IMR-90 (cell line): ENCODE measurements at regions not wholly inside any gene's neighbourhood (a gene's known extent, or its start where the extent isn't known, plus 50 kb on each side); places are given as distances from the start of the nearest gene placed in this dataset.

Experiments used
- ATAC-seq: fragments of 200-7000 bp; cut with Tn5 transposase; 2 replicates; pipeline ENCODE4 v1.9.1; 2020; ENCODE audit warnings: low read depth, mild to moderate bottlenecking, moderate library complexity
- BruUV-seq: library from RNA; stranded (reverse); fragments of 400-500 nt; replicated peaks from 2 replicates; lab custom pipeline; 2021; lab: Mats Ljungman, UMichigan
- CTCF ChIA-PET: fragments of 300-600 bp; formaldehyde crosslinking; extraction: SDS; loops from one replicate; lab custom pipeline; 2021; ENCODE audit warnings: antibody characterized with exemption; lab: Yijun Ruan, JAX
- POLR2A ChIA-PET: fragments of 300-600 bp; sonication (Branson Sonifier 250); formaldehyde crosslinking; loops from one replicate; lab custom pipeline; 2022; ENCODE audit warnings: antibody characterized with exemption; ENCODE audit not compliant: unreplicated experiment; lab: Charles Lee
- DNase-seq: peaks from one replicate; pipeline ENCODE4 v3.0.0; 2013
- H2AFZ ChIP-seq: replicated peaks from 2 replicates; pipeline ENCODE3; 2013; ENCODE audit warnings: low read length, mild to moderate bottlenecking; ENCODE audit not compliant: poor library complexity
- H2AK5ac ChIP-seq: 2 replicates; pipeline ENCODE4 v1.6.1; 2013; ENCODE audit warnings: low read depth, low read length, inconsistent platforms
- H2AK9ac ChIP-seq: replicated peaks from 2 replicates; pipeline ENCODE3; 2013; ENCODE audit warnings: mild to moderate bottlenecking, low read depth, low read length, moderate library complexity; ENCODE audit not compliant: poor library complexity
- H2BK120ac ChIP-seq: 2 replicates; pipeline ENCODE4 v1.6.1; 2013; ENCODE audit warnings: low read depth, low read length, inconsistent platforms
- H2BK15ac ChIP-seq: 3 replicates; pipeline ENCODE4 v1.6.1; 2013; ENCODE audit warnings: low read depth, low read length, inconsistent platforms
- H2BK20ac ChIP-seq: 2 replicates; pipeline ENCODE4 v1.6.1; 2013; ENCODE audit warnings: low read depth, mild to moderate bottlenecking, inconsistent platforms, low read length, moderate library complexity
- H2BK5ac ChIP-seq: 2 replicates; pipeline ENCODE4 v1.6.1; 2013; ENCODE audit warnings: mild to moderate bottlenecking, low read depth, low read length, inconsistent platforms; ENCODE audit not compliant: poor library complexity, severe bottlenecking
- H3K14ac ChIP-seq: replicated peaks from 2 replicates; pipeline ENCODE4 v1.6.1; 2013; ENCODE audit warnings: low read depth, low read length, inconsistent platforms
- H3K18ac ChIP-seq: 2 replicates; pipeline ENCODE4 v1.6.1; 2013; ENCODE audit warnings: low read depth, low read length, control low read depth
- H3K23ac ChIP-seq: 2 replicates; pipeline ENCODE4 v1.6.1; 2013; ENCODE audit warnings: low read depth, low read length, inconsistent platforms
- H3K27ac ChIP-seq: 2 replicates; pipeline ENCODE4 v1.5.1; 2013; ENCODE audit warnings: mild to moderate bottlenecking, control low read depth, low read length; ENCODE audit not compliant: insufficient read depth
- H3K27me3 ChIP-seq: 2 replicates; pipeline ENCODE4 v1.6.1; 2013; ENCODE audit warnings: low read length; ENCODE audit not compliant: control insufficient read depth, insufficient read depth
- H3K36me3 ChIP-seq: 2 replicates; pipeline ENCODE4 v1.6.1; 2013; ENCODE audit warnings: low read length, mixed read lengths; ENCODE audit not compliant: control insufficient read depth, insufficient read depth
- H3K4ac ChIP-seq: 2 replicates; pipeline ENCODE4 v1.6.1; 2013; ENCODE audit warnings: low read depth, low read length, inconsistent platforms
- H3K4me1 ChIP-seq: 2 replicates; pipeline ENCODE4 v1.6.1; 2013; ENCODE audit warnings: low read length, mixed read lengths; ENCODE audit not compliant: control insufficient read depth, insufficient read depth
- H3K4me2 ChIP-seq: 2 replicates; pipeline ENCODE4 v1.6.1; 2013; ENCODE audit warnings: low read depth, mild to moderate bottlenecking, control low read depth, low read length, moderate library complexity
- H3K4me3 ChIP-seq: 2 replicates; pipeline ENCODE4 v1.5.1; 2013; ENCODE audit warnings: low read depth, mild to moderate bottlenecking, control low read depth, low read length, moderate library complexity; ENCODE audit not compliant: insufficient read depth
- H3K56ac ChIP-seq: 2 replicates; pipeline ENCODE4 v1.6.1; 2013; ENCODE audit warnings: low read length, inconsistent platforms; ENCODE audit not compliant: insufficient read depth; ENCODE audit errors: extremely low read depth
- H3K79me1 ChIP-seq, 2 experiments: 2 replicates each; pipeline ENCODE4 v1.6.1; 2013; ENCODE audit warnings: low read length in 2 of 2, inconsistent platforms in 1 of 2, low read depth in 1 of 2
- H3K9ac ChIP-seq: 2 replicates; pipeline ENCODE4 v1.6.1; 2013; ENCODE audit warnings: low read depth, low read length, control low read depth
- H3K9me1 ChIP-seq: 2 replicates; pipeline ENCODE4 v1.6.1; 2013; ENCODE audit warnings: low read length, inconsistent platforms; ENCODE audit not compliant: insufficient read depth
- H3K9me3 ChIP-seq: 2 replicates; pipeline ENCODE4 v1.6.1; 2013; ENCODE audit warnings: low read length; ENCODE audit not compliant: control insufficient read depth, insufficient read depth
- H4K20me1 ChIP-seq: 2 replicates; pipeline ENCODE4 v1.6.1; 2013; ENCODE audit warnings: low read length, inconsistent platforms; ENCODE audit not compliant: insufficient read depth
- H4K5ac ChIP-seq: 2 replicates; pipeline ENCODE4 v1.6.1; 2013; ENCODE audit warnings: mild to moderate bottlenecking, low read depth, low read length, control low read depth
- H4K8ac ChIP-seq, 2 experiments: 2 replicates each; pipeline ENCODE4 v1.6.1; 2013; ENCODE audit warnings: low read depth in 2 of 2, low read length in 2 of 2, control low read depth in 1 of 2, inconsistent platforms in 1 of 2
- H4K91ac ChIP-seq: 2 replicates; pipeline ENCODE4 v1.6.1; 2013; ENCODE audit warnings: low read depth, low read length, inconsistent platforms; ENCODE audit not compliant: insufficient read depth
- BHLHE40 ChIP-seq: fragments of 150-350 bp; IDR thresholded peaks from 2 replicates; pipeline ENCODE4 v1.6.1; 2016; ENCODE audit warnings: mild to moderate bottlenecking, low read depth, low read length
- CEBPB ChIP-seq: IDR thresholded peaks from 2 replicates; pipeline ENCODE4 v1.6.1; 2012; ENCODE audit warnings: low read depth, low read length, improper control_type of control experiment
- CHD1 ChIP-seq: IDR thresholded peaks from 2 replicates; pipeline ENCODE4 v1.6.1; 2012; ENCODE audit warnings: low read depth, low read length, improper control_type of control experiment
- ELK1 ChIP-seq: fragments of 150-350 bp; IDR thresholded peaks from 2 replicates; pipeline ENCODE4 v1.6.1; 2016; ENCODE audit warnings: low read depth, mild to moderate bottlenecking, low read length, moderate library complexity, borderline replicate concordance
- MAFK ChIP-seq: IDR thresholded peaks from 2 replicates; pipeline ENCODE4 v1.6.1; 2012; ENCODE audit warnings: low read depth, low read length, improper control_type of control experiment
- MAZ ChIP-seq: IDR thresholded peaks from 2 replicates; pipeline ENCODE4 v1.6.1; 2012; ENCODE audit warnings: low read depth, mild to moderate bottlenecking, low read length, improper control_type of control experiment, moderate library complexity, borderline replicate concordance
- MXI1 ChIP-seq: IDR thresholded peaks from 2 replicates; pipeline ENCODE4 v1.6.1; 2012; ENCODE audit warnings: low read depth, mild to moderate bottlenecking, low read length, moderate library complexity, borderline replicate concordance
- POLR2A ChIP-seq: IDR thresholded peaks from 2 replicates; pipeline ENCODE4 v1.6.1; 2012; ENCODE audit warnings: mild to moderate bottlenecking, low read depth, low read length
- RAD21 ChIP-seq: IDR thresholded peaks from 2 replicates; pipeline ENCODE4 v1.6.1; 2012; ENCODE audit warnings: low read length, improper control_type of control experiment
- RCOR1 ChIP-seq: IDR thresholded peaks from 2 replicates; pipeline ENCODE4 v1.6.1; 2012; ENCODE audit warnings: mild to moderate bottlenecking, low read length, improper control_type of control experiment; ENCODE audit not compliant: insufficient replicate concordance
- RFX5 ChIP-seq: IDR thresholded peaks from 2 replicates; pipeline ENCODE4 v1.8.0; 2012; ENCODE audit warnings: low read depth, mild to moderate bottlenecking, low read length, moderate library complexity
- dilution Hi-C: fragments of 300-500 bp; cut with HindIII; formaldehyde crosslinking; loops from one replicate; pipeline ENCODE4 v1.14.3; 2018; ENCODE audit warnings: low sequenced_read_pairs; ENCODE audit not compliant: unreplicated experiment
- in situ Hi-C: fragments of 300-500 bp; cut with MboI; formaldehyde crosslinking; loops from 3 replicates; pipeline ENCODE4 v1.14.3; 2019; ENCODE audit warnings: low sequenced_read_pairs, inconsistent platforms, mixed read lengths
- intact Hi-C: fragments of 100-400 bp; cut with micrococcal nuclease; formaldehyde crosslinking; loops from 2 replicates; pipeline ENCODE4 v1.10.0; 2022

- no peak overlapping the region for H4K91ac ChIP-seq
- H2BK20ac ChIP-seq: no peak overlapping the region
- H3K27me3 ChIP-seq: no peaks in the 10 kb centered on the region
- no peaks in the 10 kb centered on the region for H3K4me1 ChIP-seq
- in situ Hi-C loops (no loop called here), intact Hi-C loops (no loop called here), dilution Hi-C loops (no loop called here)
- ATAC-seq: peak; percentile 56; the same call in 1 of the 2 replicates
- H2BK5ac ChIP-seq: no peak overlapping the region
- no peaks in the 10 kb centered on the region for H3K79me1 ChIP-seq
- H4K8ac ChIP-seq: no peak overlapping the region
- no peak for DNase-seq
- no peaks in the 10 kb centered on the region for H3K36me3 ChIP-seq
- BruUV-seq: no TSS peak
- H2AK9ac ChIP-seq: no peak overlapping the region
- no peak overlapping the region for H2BK120ac ChIP-seq
- no peak overlapping the region for H2AK5ac ChIP-seq
- ChIA-PET POLR2A (no interaction called here), CTCF (interaction anchor here (1.1 kb wide), 1 partner anchor 9 kb away, joined by 3 read pairs; no protein-coding TSS in a partner anchor)
- H2BK15ac ChIP-seq: no peak overlapping the region
- TF ChIP-seq CEBPB (no peak), BHLHE40 (no peak), MAZ (no peak), ELK1 (no peak), POLR2A (no peak), RFX5 (no peak), RAD21 (no peak), CHD1 (no peak), MXI1 (no peak), MAFK (no peak), RCOR1 (no peak)
- no peaks in the 10 kb centered on the region for H4K20me1 ChIP-seq
- no peak overlapping the region for H4K5ac ChIP-seq
- H3K9me3 ChIP-seq: no peaks in the 10 kb centered on the region
- H3K23ac ChIP-seq: no peak overlapping the region
- H3K14ac ChIP-seq: no peak overlapping the region
- no peak overlapping the region for H2AFZ ChIP-seq
- no peak overlapping the region for H3K56ac ChIP-seq
- H3K4me3 ChIP-seq: no peak overlapping the region
- H3K4me2 ChIP-seq: no peak overlapping the region
- H3K9me1 ChIP-seq: no peaks in the 10 kb centered on the region
- H3K9ac ChIP-seq: no peak overlapping the region
- no peak overlapping the region for H3K18ac ChIP-seq
- H3K4ac ChIP-seq: no peak overlapping the region
- no peak overlapping the region for H3K27ac ChIP-seq
Measured at GRCh38 chr3:78163379-78163778, 1123.5 kb downstream of the ROBO2 start.
